Left renal cortex interstitium (tissue), 4 donors: ENCODE measurements at regions not wholly inside any gene's neighbourhood (a gene's known extent, or its start where the extent isn't known, plus 50 kb on each side); places are given as distances from the start of the nearest gene placed in this dataset.

Source experiments
- DNase-seq, 4 donors: peaks; one replicate each; pipeline ENCODE4 v3.0.0-alpha.2; 2013; ENCODE audit warnings: low read depth in 4 of 4, low spot score in 2 of 4, missing footprints in 1 of 4

GRCh38 chr3:67278015-67278618 lies 280.0 kb downstream of the KBTBD8 start:
- no peak for DNase-seq

GRCh38 chr3:67286586-67286985 lies 288.5 kb downstream of the KBTBD8 start:
- no peak for DNase-seq

- DNase-seq = no peak
Measured at GRCh38 chr3:67288466-67289106, 290.5 kb downstream of the KBTBD8 start.

GRCh38 chr3:67289626-67290025 lies 291.5 kb downstream of the KBTBD8 start:
- DNase-seq = no peak

GRCh38 chr3:67290438-67290837 lies 292.3 kb downstream of the KBTBD8 start:
- DNase-seq = no peak

- no peak for DNase-seq
Measured at GRCh38 chr3:67291287-67292252, 293.5 kb downstream of the KBTBD8 start.

GRCh38 chr3:67292356-67293121 lies 294.4 kb downstream of the KBTBD8 start:
- no peak for DNase-seq

GRCh38 chr3:67294341-67294740 lies 296.2 kb downstream of the KBTBD8 start:
- no peak for DNase-seq

- DNase-seq = no peak
Measured at GRCh38 chr3:67296039-67296892, 298.2 kb downstream of the KBTBD8 start.

GRCh38 chr3:67297715-67298475 lies 299.8 kb downstream of the KBTBD8 start:
- no peak for DNase-seq

- DNase-seq = no peak
Measured at GRCh38 chr3:67301556-67301955, 303.4 kb downstream of the KBTBD8 start.

- no peak for DNase-seq
Measured at GRCh38 chr3:67302489-67302888, 304.4 kb downstream of the KBTBD8 start.

GRCh38 chr3:67305160-67305559 lies 307.1 kb downstream of the KBTBD8 start:
- DNase-seq = no peak

GRCh38 chr3:67305922-67306321 lies 307.8 kb downstream of the KBTBD8 start:
- DNase-seq = no peak

- no peak for DNase-seq
Measured at GRCh38 chr3:67311440-67311839, 313.3 kb downstream of the KBTBD8 start.

GRCh38 chr3:67312155-67312554 lies 314.0 kb downstream of the KBTBD8 start:
- DNase-seq = no peak

GRCh38 chr3:67318162-67318561 lies 320.1 kb downstream of the KBTBD8 start:
- DNase-seq = no peak

- no peak for DNase-seq
Measured at GRCh38 chr3:67324554-67324953, 326.4 kb downstream of the KBTBD8 start.
